GM18519 (cell line): ENCODE measurements at regions not wholly inside any gene's neighbourhood (a gene's known extent, or its start where the extent isn't known, plus 50 kb on each side); places are given as distances from the start of the nearest gene placed in this dataset.
"Not testable (repeated sequence)": the region's sequence is repeated elsewhere in the genome, so short reads cannot be mapped to it uniquely, and the experiment has no call there.

ENCODE experiments used
- ATAC-seq: cut with Tn5 transposase; IDR thresholded peaks from one replicate; pipeline ENCODE4 v1.9.1; 2021; ENCODE audit warnings: mild to moderate bottlenecking, moderate library complexity; ENCODE audit not compliant: unreplicated experiment, low FRiP score

GRCh38 chr1:60893136-60893930, 189.0 kb upstream of the NFIA start:
- no peak for ATAC-seq

- no peak for ATAC-seq
These were observed 190.6 kb upstream of the NFIA start for GRCh38 chr1:60891765-60892164.

GRCh38 chr1:60891281-60891680, 191.1 kb upstream of the NFIA start:
- no peak for ATAC-seq

- ATAC-seq = no peak
These were observed 191.7 kb upstream of the NFIA start for GRCh38 chr1:60890664-60891063.

GRCh38 chr1:60889709-60890108, 192.7 kb upstream of the NFIA start:
- ATAC-seq = no peak

- no peak for ATAC-seq
These were observed 194.2 kb upstream of the NFIA start for GRCh38 chr1:60888126-60888525.

GRCh38 chr1:60886793-60887331, 195.5 kb upstream of the NFIA start:
- ATAC-seq = no peak

- ATAC-seq = no peak
These were observed 196.3 kb upstream of the NFIA start for GRCh38 chr1:60886090-60886489.

GRCh38 chr1:60880202-60880601, 202.2 kb upstream of the NFIA start:
- no peak for ATAC-seq

- ATAC-seq = no peak
These were observed 204.0 kb upstream of the NFIA start for GRCh38 chr1:60878323-60878722.

- ATAC-seq = no peak
These were observed 205.0 kb upstream of the NFIA start for GRCh38 chr1:60877376-60877775.

GRCh38 chr1:60876952-60877351, 205.4 kb upstream of the NFIA start:
- ATAC-seq = no peak

GRCh38 chr1:60875138-60875537, 207.2 kb upstream of the NFIA start:
- ATAC-seq = no peak

- ATAC-seq = no peak
These were observed 207.6 kb upstream of the NFIA start for GRCh38 chr1:60874718-60875117.

GRCh38 chr1:60873396-60873795, 209.0 kb upstream of the NFIA start:
- not testable (repeated sequence) for ATAC-seq

GRCh38 chr1:60872426-60873054, 209.8 kb upstream of the NFIA start:
- ATAC-seq = no peak

GRCh38 chr1:60870269-60870865, 212.0 kb upstream of the NFIA start:
- no peak for ATAC-seq

- ATAC-seq = no peak
These were observed 213.3 kb upstream of the NFIA start for GRCh38 chr1:60868901-60869663.

- ATAC-seq = no peak
These were observed 214.6 kb upstream of the NFIA start for GRCh38 chr1:60867782-60868181.

GRCh38 chr1:60866917-60867531, 215.3 kb upstream of the NFIA start:
- no peak for ATAC-seq
